Fibroblast of the conjunctiva (primary cell): ENCODE measurements at regions not wholly inside any gene's neighbourhood (a gene's known extent, or its start where the extent isn't known, plus 50 kb on each side); places are given as distances from the start of the nearest gene placed in this dataset.

Experiments
- DNase-seq: peaks from one replicate; pipeline ENCODE4 v3.0.0-alpha.2; 2010; ENCODE audit warnings: low read depth

GRCh38 chr21:24890021-24890420 lies 717.3 kb downstream of the MRPL39 start:
- no peak for DNase-seq

- DNase-seq: no peak
Observed at GRCh38 chr21:24881506-24881905, 725.8 kb downstream of the MRPL39 start.

GRCh38 chr21:24870633-24871032 lies 736.6 kb downstream of the MRPL39 start:
- DNase-seq: no peak

DNA sequence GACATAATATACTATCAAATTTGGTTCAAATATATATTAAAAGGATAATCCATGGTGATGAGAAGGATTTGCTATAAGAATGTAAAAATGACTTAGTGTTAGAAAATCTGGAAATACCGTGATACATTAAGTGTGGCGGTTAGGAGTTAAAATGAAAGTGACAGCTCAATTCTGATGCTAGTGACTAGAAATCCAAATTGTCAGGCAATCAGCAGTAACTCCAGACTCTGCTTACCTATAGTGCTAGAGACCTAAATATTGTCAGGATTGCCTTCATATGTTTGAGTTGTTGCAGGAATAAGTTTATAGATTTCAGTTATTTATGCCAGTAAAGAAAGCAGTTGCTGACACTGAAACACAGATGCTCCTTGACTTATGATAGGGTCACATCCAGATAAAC lies 737.4 kb downstream of the MRPL39 start:
- DNase-seq: no peak

GRCh38 chr21:24868117-24868516 lies 739.2 kb downstream of the MRPL39 start:
- no peak for DNase-seq

GRCh38 chr21:24861471-24861870 lies 745.8 kb downstream of the MRPL39 start:
- no peak for DNase-seq

DNA sequence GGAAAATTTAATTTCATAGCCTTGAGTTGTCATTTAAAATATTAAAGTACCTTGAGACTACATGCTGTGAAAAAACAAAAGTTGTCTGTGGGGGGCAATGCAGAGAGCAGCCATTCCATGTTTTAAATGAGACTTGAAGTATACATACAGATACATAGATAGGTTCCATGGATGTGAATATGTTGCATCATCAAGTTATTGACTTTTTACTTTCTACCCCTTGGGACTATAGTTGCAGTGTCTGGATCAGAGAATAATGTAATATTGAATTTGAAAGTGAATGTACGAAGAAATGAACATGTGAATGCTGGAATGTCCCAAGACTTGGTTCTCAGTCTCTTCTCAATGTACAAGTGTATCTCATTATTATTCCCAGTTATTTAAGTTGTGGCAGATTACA lies 751.0 kb downstream of the MRPL39 start:
- no peak for DNase-seq

DNA sequence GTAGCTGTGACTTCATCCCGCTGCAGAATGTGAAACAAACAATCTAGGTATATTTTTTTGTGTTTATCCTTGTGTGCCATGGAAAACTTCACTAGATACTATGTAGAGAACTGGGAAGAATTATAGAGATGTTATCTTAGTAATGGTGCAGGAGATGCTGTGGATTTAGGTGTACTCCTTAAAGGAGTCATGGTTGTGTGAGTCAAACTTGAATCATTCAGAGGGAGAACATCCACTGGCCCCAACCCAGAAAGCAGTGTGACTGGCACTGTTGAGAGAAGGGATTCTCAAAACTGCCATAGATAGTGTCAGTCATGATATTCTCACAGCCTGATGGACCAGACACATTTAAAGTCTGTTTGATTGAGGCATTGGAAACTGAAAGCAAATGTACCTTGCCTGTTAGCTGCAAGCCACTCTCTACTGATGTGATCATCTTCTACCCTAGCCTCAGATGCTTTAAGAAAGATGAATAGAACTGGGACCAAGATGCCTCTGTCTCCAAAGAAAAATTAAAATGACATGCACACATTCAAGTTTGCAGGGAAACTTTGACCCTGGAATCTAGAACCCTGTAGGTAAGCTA lies 754.6 kb downstream of the MRPL39 start:
- DNase-seq: no peak

DNA sequence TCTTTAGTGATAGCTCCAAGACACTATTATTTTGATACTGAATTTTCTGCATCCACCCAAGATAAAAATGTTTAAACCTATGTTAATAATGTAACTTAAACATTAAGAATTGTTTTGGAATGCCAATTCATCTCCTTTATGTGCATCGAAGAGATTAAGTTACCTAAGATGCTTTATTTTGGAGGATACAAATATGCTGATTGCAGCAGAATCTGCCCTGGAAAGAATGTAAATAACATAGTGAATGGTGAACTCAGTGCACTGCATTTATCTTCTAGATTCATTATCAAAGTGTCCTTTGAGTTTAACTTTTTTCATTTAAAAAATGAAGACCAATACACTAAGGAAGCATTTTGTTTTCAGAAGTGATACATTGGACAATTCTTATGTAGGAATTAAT lies 757.2 kb downstream of the MRPL39 start:
- no peak for DNase-seq

DNA sequence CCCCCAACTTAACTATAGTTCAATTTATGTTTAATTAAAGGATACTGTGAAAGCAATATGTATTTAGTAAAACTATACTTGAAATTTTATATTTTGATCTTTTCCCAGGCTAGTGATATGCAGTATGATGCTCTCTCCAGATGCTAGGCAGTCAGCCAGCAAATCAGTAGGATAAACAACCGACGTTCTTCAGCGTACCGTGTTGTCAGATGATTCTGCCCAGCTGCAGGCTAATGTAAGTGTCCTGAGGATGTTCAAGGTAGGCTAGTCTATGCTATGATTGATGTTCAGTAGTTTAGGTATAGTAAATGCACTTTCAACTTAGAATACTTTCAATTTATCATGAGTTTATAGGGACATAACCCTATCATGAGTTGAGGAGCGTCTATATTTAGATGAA lies 762.6 kb downstream of the MRPL39 start:
- DNase-seq: no peak

- no peak for DNase-seq
Observed at GRCh38 chr21:24840287-24840686, 767.0 kb downstream of the MRPL39 start.

- no peak for DNase-seq
Observed at GRCh38 chr21:24832961-24833360, 774.3 kb downstream of the MRPL39 start.

GRCh38 chr21:24829397-24829796 lies 777.9 kb downstream of the MRPL39 start:
- no peak for DNase-seq

DNA sequence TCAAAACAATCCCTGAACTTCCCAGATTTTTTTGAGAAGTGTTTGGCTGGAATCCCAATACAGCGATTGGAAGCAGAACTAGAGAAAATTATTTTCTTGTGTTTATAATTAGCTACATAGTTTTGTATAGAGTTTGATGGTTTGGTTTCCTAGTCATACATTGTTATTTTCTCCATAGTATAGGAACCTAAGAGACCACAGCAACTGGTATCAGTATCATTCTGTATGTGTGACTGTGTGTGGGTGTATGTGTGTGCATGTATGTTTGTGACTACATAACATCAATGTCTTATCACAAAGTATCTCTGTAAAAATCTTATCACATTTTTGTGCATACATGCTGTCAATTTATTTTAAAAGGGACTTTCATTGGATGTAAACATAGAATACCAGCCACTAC lies 780.5 kb downstream of the MRPL39 start:
- DNase-seq: no peak

- DNase-seq: no peak
Observed at GRCh38 chr21:24825348-24825747, 781.9 kb downstream of the MRPL39 start.

- no peak for DNase-seq
Observed at GRCh38 chr21:24824209-24824608, 783.1 kb downstream of the MRPL39 start.

DNA sequence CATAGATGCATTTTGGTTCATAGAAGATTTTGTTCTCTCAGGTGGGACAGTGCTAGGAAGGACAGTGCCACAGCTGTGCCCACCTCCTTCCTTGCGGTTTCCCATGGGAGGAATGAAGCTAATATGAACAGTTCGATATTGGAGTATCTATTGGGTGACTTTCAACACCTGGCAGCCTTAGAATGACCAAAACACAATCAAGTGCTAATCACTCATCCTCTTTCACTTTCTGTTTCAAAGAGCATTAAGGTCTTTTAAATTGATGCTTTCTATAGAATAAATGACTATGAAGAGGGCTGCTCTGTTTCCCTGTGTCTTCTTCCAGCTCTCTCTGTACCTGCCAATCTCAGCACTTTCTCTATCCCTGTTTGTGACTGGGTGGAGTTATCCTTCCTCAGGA lies 784.0 kb downstream of the MRPL39 start:
- no peak for DNase-seq

- no peak for DNase-seq
Observed at GRCh38 chr21:24785033-24785432, 822.2 kb downstream of the MRPL39 start.

- DNase-seq: no peak
Observed at GRCh38 chr21:24781146-24781545, 826.1 kb downstream of the MRPL39 start.

DNA sequence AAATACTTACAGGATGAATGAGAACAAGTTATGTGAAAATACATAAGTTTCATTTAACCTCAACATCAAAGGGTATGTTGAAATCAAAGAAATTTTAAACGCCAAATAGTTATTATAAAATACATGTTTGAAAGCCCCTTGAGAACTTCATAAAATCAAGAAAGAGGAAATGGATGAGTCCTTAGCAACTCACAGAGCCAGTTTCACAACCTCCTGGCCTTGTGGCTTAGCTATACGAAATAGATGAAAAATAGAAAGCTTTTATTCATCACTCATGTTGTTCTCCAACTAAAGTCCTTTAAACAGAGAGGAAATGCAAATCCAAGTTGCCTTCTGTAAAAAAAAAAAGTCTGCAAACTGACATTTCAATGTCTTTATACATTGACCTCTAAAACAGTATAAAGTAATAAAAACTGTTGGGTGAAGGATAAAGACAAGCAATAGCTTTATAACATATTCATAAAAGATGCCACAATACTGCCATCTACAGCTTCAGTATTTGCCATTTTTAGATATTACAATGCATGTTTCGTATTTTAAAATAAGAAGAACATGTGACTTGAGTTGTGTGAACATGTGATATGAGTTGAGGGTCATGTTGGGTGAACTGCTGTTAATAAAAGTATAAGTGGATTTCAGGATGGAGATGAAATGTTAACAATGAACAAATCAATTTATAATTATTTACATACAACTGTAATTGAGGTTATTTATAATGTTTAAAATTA lies 847.8 kb downstream of the MRPL39 start:
- DNase-seq: no peak

GRCh38 chr21:24738063-24738462 lies 869.2 kb downstream of the MRPL39 start:
- no peak for DNase-seq

GRCh38 chr21:24737296-24737850 lies 869.9 kb downstream of the MRPL39 start:
- DNase-seq: no peak

GRCh38 chr21:24730661-24731060 lies 876.6 kb downstream of the MRPL39 start:
- no peak for DNase-seq

DNA sequence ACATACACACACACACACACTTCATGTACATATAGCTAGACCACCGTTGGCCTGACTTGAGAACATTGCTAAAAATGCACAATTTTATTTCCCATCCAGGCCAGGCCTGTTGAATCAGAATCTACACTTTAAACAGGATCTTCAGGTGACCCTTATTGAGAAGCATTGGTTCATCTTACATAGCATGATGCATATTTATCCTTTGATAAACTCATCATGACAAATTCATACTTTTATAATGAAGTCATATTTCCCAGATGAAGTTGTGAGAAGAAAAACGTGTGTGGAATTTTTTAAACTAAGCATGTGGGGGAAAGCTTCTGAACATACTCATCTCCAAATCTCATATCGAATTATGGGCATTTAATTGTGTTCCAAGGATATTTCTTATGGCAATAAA lies 877.7 kb downstream of the MRPL39 start:
- DNase-seq: no peak
